PFSK-1 (cell line): ENCODE measurements at regions not wholly inside any gene's neighbourhood (a gene's known extent, or its start where the extent isn't known, plus 50 kb on each side); places are given as distances from the start of the nearest gene placed in this dataset.

Experiments used
- FOXP2 ChIP-seq: optimal IDR thresholded peaks from 2 replicates; pipeline ENCODE3; 2011; ENCODE audit warnings: borderline replicate concordance, control low read depth, inconsistent platforms; ENCODE audit not compliant: insufficient read depth; ENCODE audit errors: extremely low read length, extremely low read depth
- POLR2AphosphoS5 ChIP-seq: IDR thresholded peaks from 2 replicates; pipeline ENCODE4 v1.6.1; 2012; ENCODE audit warnings: low read depth, mild to moderate bottlenecking, control low read depth, low read length, moderate library complexity
- REST ChIP-seq, 2 experiments: IDR thresholded peaks; 2 replicates each; pipeline versions ENCODE4 v1.6.1 to v1.8.0; 2011 to 2012; ENCODE audit warnings: low read depth in 2 of 2, low read length in 2 of 2, control low read depth in 1 of 2, inconsistent platforms in 1 of 2, mild to moderate bottlenecking in 1 of 2, moderate library complexity in 1 of 2; ENCODE audit not compliant: insufficient read depth in 1 of 2
- SIN3A ChIP-seq: IDR thresholded peaks from 2 replicates; pipeline ENCODE4 v1.6.1; 2012; ENCODE audit warnings: mild to moderate bottlenecking, low read length, moderate library complexity, borderline replicate concordance; ENCODE audit not compliant: insufficient read depth
- TAF1 ChIP-seq: IDR thresholded peaks from 2 replicates; pipeline ENCODE4 v1.6.1; 2012; ENCODE audit warnings: low read length, control low read depth, borderline replicate concordance; ENCODE audit not compliant: insufficient read depth

- TF ChIP-seq FOXP2 = no peak
- TF ChIP-seq TAF1 = no peak
- TF ChIP-seq REST (IDR thresholded peaks at IDR 0.05; ENCODE audit: insufficient read depth in 1 of 2, low read depth in 2 of 2, low read length in 2 of 2) = no peak
- TF ChIP-seq SIN3A = no peak
- no peak for TF ChIP-seq POLR2AphosphoS5
These were observed 356.3 kb upstream of the SOX9 start for GRCh38 chr17:71764505-71764904.

DNA sequence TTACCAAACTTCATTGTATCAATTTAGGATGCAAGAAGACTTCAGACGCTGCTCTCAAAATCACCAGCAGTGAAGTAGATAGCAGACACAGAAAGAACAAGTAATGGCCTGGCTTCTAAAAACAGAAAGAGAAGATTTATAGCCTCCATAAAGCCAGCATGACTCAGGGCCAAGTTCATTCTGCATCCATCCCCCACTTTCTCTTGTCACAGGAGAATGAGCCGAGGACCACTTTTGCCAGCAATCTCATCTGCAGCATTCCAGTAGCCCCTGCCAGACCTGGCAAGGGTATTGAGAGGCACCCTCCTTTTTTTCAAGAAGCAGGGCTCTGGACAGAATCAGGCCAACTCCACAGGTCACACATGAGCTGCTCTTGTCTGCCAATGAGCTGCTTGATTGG, 355.4 kb upstream of the SOX9 start:
- TF ChIP-seq REST (IDR thresholded peaks at IDR 0.05; ENCODE audit: insufficient read depth in 1 of 2, low read depth in 2 of 2, low read length in 2 of 2) = no peak
- no peak for TF ChIP-seq FOXP2
- TF ChIP-seq SIN3A = no peak
- TF ChIP-seq POLR2AphosphoS5 = no peak
- TF ChIP-seq TAF1 = no peak

- no peak for TF ChIP-seq FOXP2
These were observed 351.0 kb upstream of the SOX9 start for GRCh38 chr17:71769850-71770249.

DNA sequence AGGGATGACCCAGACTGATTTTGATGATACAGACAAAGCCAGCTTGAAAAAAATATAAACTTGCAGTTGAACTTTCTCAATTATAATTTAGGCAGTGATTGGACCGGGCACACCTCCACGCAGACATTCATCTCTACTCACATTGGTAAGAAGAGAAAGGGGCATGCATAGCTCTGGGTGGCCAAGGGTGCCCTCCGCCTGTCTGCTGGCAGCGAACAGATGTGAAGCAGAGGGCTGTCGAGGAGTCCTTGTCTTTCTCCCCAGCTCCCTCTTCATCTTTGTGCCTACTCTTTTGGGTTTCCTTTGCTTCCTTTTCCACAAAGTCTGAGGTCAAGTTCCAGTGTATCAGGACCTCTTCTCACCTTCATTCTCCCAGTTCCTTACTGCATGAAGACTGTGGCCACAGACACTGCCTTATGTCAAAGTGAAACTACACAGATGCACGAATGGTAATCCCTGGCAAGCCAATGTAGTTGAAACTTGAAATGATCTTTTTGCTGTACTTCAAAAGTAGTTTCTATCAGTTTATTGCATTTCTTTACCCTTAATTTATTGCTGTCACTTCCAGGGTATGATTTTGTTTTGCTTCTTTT, 343.7 kb upstream of the SOX9 start:
- TF ChIP-seq FOXP2 (no peak), SIN3A (no peak), TAF1 (no peak), REST (IDR thresholded peaks at IDR 0.05; ENCODE audit: insufficient read depth in 1 of 2, low read depth in 2 of 2, low read length in 2 of 2) (no peak), POLR2AphosphoS5 (no peak)

DNA sequence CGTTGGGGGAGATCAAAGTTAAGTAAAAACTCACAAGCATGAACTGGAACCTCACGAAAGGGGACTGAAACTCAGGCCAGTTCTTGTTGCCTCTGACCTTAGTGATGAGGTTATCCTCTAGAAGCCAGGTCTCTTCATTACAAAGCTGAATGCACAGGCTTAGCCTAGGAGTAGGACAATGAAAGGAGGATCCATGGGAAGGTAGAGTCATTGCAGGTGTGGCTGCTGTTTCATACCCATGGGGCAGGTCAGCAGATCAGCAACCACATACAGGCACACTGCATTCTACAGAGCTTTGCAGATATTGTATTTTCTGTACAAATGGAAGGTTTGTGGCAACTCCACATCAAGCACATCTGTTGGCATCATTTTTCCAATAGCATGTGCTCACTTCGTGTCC, 341.3 kb upstream of the SOX9 start:
- TF ChIP-seq TAF1 = no peak
- no peak for TF ChIP-seq SIN3A
- TF ChIP-seq REST (IDR thresholded peaks at IDR 0.05; ENCODE audit: insufficient read depth in 1 of 2, low read depth in 2 of 2, low read length in 2 of 2) = no peak
- no peak for TF ChIP-seq POLR2AphosphoS5
- TF ChIP-seq FOXP2 = no peak

DNA sequence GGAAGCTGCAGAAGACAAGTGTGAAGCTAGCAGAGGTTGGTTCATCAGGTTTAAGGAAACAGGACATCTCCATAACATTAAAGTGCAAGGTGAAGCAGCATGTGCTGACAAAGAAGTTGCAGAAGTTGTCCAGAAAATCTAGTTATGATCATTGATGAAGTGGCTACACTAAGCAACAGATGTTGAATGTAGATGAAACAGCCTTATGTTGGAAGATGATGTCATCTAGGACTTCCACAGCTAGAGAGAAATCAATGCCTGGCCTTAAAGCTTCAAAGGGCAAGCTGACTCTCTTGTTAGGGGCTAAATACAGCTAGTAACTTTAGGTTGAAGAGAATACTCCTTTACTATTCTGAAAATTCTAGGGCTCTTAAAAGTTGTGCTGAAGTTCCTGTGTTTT, 340.2 kb upstream of the SOX9 start:
- no peak for TF ChIP-seq REST (IDR thresholded peaks at IDR 0.05; ENCODE audit: insufficient read depth in 1 of 2, low read depth in 2 of 2, low read length in 2 of 2)
- TF ChIP-seq FOXP2 = no peak
- no peak for TF ChIP-seq TAF1
- no peak for TF ChIP-seq SIN3A
- no peak for TF ChIP-seq POLR2AphosphoS5
